ENCODE measurements at regions not wholly inside any gene's neighbourhood (a gene's known extent, or its start where the extent isn't known, plus 50 kb on each side); places are given as distances from the start of the nearest gene placed in this dataset.

- ChIA-PET POLR2A (no interaction called here), CTCF (no interaction called here)
- no peak for ATAC-seq
- no peak for DNase-seq
- H3K36me3 Mint-ChIP-seq (ENCODE audit: low read depth) = no peaks in the 10 kb centered on the region
- no peak for TF ChIP-seq CTCF (IDR thresholded peaks at IDR 0.05)
- intact Hi-C loops (cut with micrococcal nuclease) = no loop called here
- no peaks in the 10 kb centered on the region for H3K27me3 Mint-ChIP-seq
- no peak overlapping the region for H3K27ac Mint-ChIP-seq
- no peak overlapping the region for H3K4me3 Mint-ChIP-seq
- H3K4me1 Mint-ChIP-seq (ENCODE audit: low read depth) = no peaks in the 10 kb centered on the region
- H3K9me3 Mint-ChIP-seq = peaks cover 8% of the 10 kb centered on the region
Observed at GRCh38 chr9:102844716-102845115, 150.4 kb upstream of the CYLC2 start.

- CTCF ChIA-PET = no interaction called here
- Mint-ChIP-seq H3K9me3 (peaks cover 8% of the 10 kb centered on the region), H3K27ac (no peak overlapping the region), H3K36me3 (ENCODE audit: low read depth) (no peaks in the 10 kb centered on the region), H3K27me3 (no peaks in the 10 kb centered on the region), H3K4me1 (ENCODE audit: low read depth) (no peaks in the 10 kb centered on the region), H3K4me3 (no peak overlapping the region)
- ATAC-seq (no peak), DNase-seq (no peak)
- TF ChIP-seq CTCF (IDR thresholded peaks at IDR 0.05) = no peak
- intact Hi-C loops (cut with micrococcal nuclease) = no loop called here
- POLR2A ChIA-PET = no interaction called here
Observed at GRCh38 chr9:102842423-102842822, 152.7 kb upstream of the CYLC2 start.

GRCh38 chr9:102841376-102841775 lies 153.8 kb upstream of the CYLC2 start:
- H3K27ac Mint-ChIP-seq = no peak overlapping the region
- no peak for TF ChIP-seq CTCF (IDR thresholded peaks at IDR 0.05)
- H3K27me3 Mint-ChIP-seq = no peaks in the 10 kb centered on the region
- no peak overlapping the region for H3K4me3 Mint-ChIP-seq
- ChIA-PET CTCF (no interaction called here), POLR2A (no interaction called here)
- DNase-seq (no peak), ATAC-seq (no peak)
- H3K4me1 Mint-ChIP-seq (ENCODE audit: low read depth) = no peaks in the 10 kb centered on the region
- no peaks in the 10 kb centered on the region for H3K36me3 Mint-ChIP-seq (ENCODE audit: low read depth)
- H3K9me3 Mint-ChIP-seq = peaks cover 3% of the 10 kb centered on the region
- intact Hi-C loops (cut with micrococcal nuclease) = no loop called here

- H3K36me3 Mint-ChIP-seq (ENCODE audit: low read depth) = no peaks in the 10 kb centered on the region
- intact Hi-C loops (cut with micrococcal nuclease) = no loop called here
- DNase-seq = no peak
- no peaks in the 10 kb centered on the region for H3K4me1 Mint-ChIP-seq (ENCODE audit: low read depth)
- ChIA-PET POLR2A (no interaction called here), CTCF (no interaction called here)
- ATAC-seq = no peak
- TF ChIP-seq CTCF (IDR thresholded peaks at IDR 0.05) = no peak
- H3K27me3 Mint-ChIP-seq = no peaks in the 10 kb centered on the region
- no peak overlapping the region for H3K4me3 Mint-ChIP-seq
- H3K27ac Mint-ChIP-seq = no peak overlapping the region
- peaks cover 3% of the 10 kb centered on the region for H3K9me3 Mint-ChIP-seq
Observed at GRCh38 chr9:102840335-102840734, 154.8 kb upstream of the CYLC2 start.

GRCh38 chr9:102832814-102833213 lies 162.3 kb upstream of the CYLC2 start:
- H3K9me3 Mint-ChIP-seq = peaks cover 4% of the 10 kb centered on the region

More at GRCh38 chr9:102832814-102833213, 162.3 kb upstream of the CYLC2 start:
- no peaks in the 10 kb centered on the region for H3K4me1 Mint-ChIP-seq (ENCODE audit: low read depth)
- intact Hi-C loops (cut with micrococcal nuclease) = no loop called here
- no peaks in the 10 kb centered on the region for H3K27me3 Mint-ChIP-seq
- no peak for DNase-seq
- no peak for TF ChIP-seq CTCF (IDR thresholded peaks at IDR 0.05)
- no peak overlapping the region for H3K27ac Mint-ChIP-seq
- H3K36me3 Mint-ChIP-seq (ENCODE audit: low read depth) = no peaks in the 10 kb centered on the region
- ChIA-PET CTCF (no interaction called here), POLR2A (no interaction called here)
- ATAC-seq = no peak
- no peak overlapping the region for H3K4me3 Mint-ChIP-seq

All from activated CD8-positive, alpha-beta T cell treated with anti-CD3 and anti-CD28 coated beads for 36 hours (primary cell).